ENCODE measurements at regions not wholly inside any gene's neighbourhood (a gene's known extent, or its start where the extent isn't known, plus 50 kb on each side); places are given as distances from the start of the nearest gene placed in this dataset.

DNA sequence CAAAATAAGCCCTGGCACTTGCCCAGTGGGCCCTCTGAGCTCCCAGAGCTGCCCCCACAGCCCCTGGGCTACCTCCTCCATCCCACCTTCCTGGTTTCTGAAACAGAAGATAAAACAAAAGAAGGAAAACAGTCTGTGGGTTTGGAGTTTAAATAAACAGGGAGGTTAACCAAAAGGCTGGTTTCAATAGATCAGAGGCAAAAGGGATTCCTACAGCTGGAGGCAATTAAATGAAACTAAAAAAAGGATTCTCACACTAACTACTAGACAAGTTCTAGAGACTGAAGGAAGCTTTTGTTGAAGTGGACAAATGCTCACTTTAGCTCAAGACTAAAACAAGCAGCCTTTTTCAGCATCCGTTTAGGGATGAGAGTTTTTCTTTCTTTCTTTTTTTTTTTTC, 569.8 kb downstream of the FGF9 start:
- Histone ChIP-seq H3K27me3 (no peaks in the 10 kb centered on the region), H3K36me3 (no peaks in the 10 kb centered on the region), H3K9me3 (no peaks in the 10 kb centered on the region), H3K27ac (no peak overlapping the region), H3K4me3 (no peak overlapping the region), H3K4me1 (no peaks in the 10 kb centered on the region)
- DNase-seq, result no peak
- WGBS, 2 donors, result 82 to 90% methylated on average over 1 of the region's 1 CpG
- TF ChIP-seq POLR2A (IDR thresholded peaks at IDR 0.05) (no peak), POLR2AphosphoS5 (IDR thresholded peaks at IDR 0.05) (no peak), EP300 (IDR thresholded peaks at IDR 0.05) (no peak)
- TF ChIP-seq, protein P1, sequence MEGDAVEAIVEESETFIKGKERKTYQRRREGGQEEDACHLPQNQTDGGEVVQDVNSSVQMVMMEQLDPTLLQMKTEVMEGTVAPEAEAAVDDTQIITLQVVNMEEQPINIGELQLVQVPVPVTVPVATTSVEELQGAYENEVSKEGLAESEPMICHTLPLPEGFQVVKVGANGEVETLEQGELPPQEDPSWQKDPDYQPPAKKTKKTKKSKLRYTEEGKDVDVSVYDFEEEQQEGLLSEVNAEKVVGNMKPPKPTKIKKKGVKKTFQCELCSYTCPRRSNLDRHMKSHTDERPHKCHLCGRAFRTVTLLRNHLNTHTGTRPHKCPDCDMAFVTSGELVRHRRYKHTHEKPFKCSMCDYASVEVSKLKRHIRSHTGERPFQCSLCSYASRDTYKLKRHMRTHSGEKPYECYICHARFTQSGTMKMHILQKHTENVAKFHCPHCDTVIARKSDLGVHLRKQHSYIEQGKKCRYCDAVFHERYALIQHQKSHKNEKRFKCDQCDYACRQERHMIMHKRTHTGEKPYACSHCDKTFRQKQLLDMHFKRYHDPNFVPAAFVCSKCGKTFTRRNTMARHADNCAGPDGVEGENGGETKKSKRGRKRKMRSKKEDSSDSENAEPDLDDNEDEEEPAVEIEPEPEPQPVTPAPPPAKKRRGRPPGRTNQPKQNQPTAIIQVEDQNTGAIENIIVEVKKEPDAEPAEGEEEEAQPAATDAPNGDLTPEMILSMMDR (IDR thresholded peaks at IDR 0.05), result no peak
- intact Hi-C loops (cut with DNase I), result no loop called here

DNA sequence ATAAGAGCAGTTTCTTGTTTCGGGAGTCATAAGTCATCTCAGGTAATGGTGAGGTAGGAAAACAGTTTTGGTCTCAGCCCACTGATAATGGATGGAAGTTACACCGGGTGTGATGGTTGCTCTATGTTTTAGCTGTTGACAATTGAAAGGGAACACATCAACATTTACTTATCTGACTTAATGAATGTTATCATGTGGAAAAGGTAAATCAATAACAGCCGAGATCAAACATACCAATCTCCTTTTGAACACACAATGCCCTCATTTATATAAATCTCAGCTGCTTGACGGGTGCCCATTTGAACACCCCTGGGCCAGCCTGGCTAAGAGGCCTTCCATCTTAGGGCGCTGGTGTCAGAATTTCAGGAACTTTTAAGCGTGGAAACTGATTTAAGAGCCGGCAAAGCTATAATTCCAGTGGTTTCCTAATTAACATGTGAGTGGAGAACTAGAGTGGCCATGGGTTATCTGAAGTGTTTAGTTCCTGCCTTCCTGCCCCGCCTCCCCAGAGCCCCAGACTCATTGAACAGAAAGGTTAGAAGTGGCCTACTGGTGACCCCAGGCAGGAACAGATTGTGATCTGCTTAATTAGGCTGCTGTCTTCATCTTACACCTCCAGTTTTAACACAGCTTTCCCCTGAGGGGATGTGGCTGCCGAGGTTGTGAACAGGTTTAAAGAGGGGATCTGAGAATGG, 572.7 kb downstream of the FGF9 start:
- 46 to 52% methylated on average over 9 of the region's 9 CpGs for WGBS, 2 donors
- Histone ChIP-seq H3K36me3 (no peaks in the 10 kb centered on the region), H3K27ac (no peak overlapping the region), H3K4me3 (no peak overlapping the region), H3K27me3 (no peaks in the 10 kb centered on the region), H3K4me1 (no peaks in the 10 kb centered on the region), H3K9me3 (no peaks in the 10 kb centered on the region)
- TF ChIP-seq EP300 (IDR thresholded peaks at IDR 0.05), result no peak
- TF ChIP-seq POLR2AphosphoS5 (IDR thresholded peaks at IDR 0.05), result no peak
- TF ChIP-seq, protein P1 (IDR thresholded peaks at IDR 0.05), result no peak
- TF ChIP-seq POLR2A (IDR thresholded peaks at IDR 0.05), result no peak
- no peak for DNase-seq
- intact Hi-C loops (cut with DNase I), result no loop called here

DNA sequence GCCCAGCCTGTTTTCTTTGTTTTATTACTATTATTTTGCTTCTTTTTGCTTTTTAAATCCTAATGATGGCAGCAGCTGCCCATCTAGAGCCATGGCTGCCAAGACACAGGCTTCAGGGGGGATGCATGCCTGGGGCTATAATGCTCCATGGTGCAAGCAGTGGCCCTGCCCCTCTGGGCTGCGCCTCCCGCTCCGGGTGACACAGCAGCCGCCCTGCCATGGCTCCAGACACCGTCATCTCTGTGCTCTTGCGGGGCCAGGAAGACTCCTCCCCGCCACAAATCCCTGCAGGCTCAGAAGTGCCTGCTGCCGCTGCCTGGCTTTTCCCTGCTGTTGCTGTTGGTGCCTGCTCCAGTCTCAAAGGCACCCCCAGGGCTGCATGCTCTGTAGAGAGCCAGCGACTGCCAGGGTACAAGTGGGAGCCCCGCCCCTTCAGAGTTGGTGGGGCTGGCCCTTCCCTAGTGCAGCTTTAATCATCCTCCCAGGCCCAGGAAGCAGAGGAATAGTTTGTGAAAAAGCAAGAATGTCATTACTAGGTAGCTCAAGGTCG, 581.5 kb downstream of the FGF9 start:
- Histone ChIP-seq H3K9me3 (no peaks in the 10 kb centered on the region), H3K4me3 (no peak overlapping the region), H3K27me3 (no peaks in the 10 kb centered on the region), H3K36me3 (no peaks in the 10 kb centered on the region), H3K4me1 (no peaks in the 10 kb centered on the region), H3K27ac (no peak overlapping the region)
- 92 to 95% methylated on average over 11 of the region's 11 CpGs for WGBS, 2 donors
- TF ChIP-seq, protein P1 (IDR thresholded peaks at IDR 0.05), result no peak
- TF ChIP-seq EP300 (IDR thresholded peaks at IDR 0.05) (no peak), POLR2AphosphoS5 (IDR thresholded peaks at IDR 0.05) (no peak), POLR2A (IDR thresholded peaks at IDR 0.05) (no peak)
- intact Hi-C loops (cut with DNase I), result no loop called here
- no peak for DNase-seq

DNA sequence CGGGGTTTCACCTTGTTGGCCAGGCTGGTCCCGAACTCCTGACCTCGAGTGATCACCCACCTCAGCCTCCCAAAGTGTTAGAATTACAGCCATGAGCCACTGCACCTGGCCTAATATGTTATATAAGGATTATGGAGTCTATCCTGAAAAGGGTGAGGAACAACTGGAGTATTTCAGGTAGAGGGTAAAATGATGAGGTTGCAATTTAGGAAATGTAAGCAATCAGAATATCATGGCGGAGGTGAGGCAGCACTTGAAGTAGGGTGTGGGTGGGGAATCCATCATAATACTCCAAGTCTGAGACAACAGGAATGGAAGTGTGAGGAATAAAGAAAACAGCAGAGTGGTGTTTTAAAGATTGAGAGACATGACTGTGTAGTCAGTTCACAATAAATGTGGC, 582.2 kb downstream of the FGF9 start:
- Histone ChIP-seq H3K4me1 (no peaks in the 10 kb centered on the region), H3K36me3 (no peaks in the 10 kb centered on the region), H3K27me3 (no peaks in the 10 kb centered on the region), H3K27ac (no peak overlapping the region), H3K4me3 (no peak overlapping the region), H3K9me3 (no peaks in the 10 kb centered on the region)
- DNase-seq, result no peak
- intact Hi-C loops (cut with DNase I), result no loop called here
- no peak for TF ChIP-seq EP300 (IDR thresholded peaks at IDR 0.05)
- no peak for TF ChIP-seq POLR2A (IDR thresholded peaks at IDR 0.05)
- no peak for TF ChIP-seq POLR2AphosphoS5 (IDR thresholded peaks at IDR 0.05)
- TF ChIP-seq, protein P1 (IDR thresholded peaks at IDR 0.05), result no peak
- 93 to 97% methylated on average over 4 of the region's 4 CpGs for WGBS, 2 donors
